Stimulated activated CD4-positive, alpha-beta T cell treated with anti-CD3 and anti-CD28 coated beads, Interleukin-15, amount 100 ng/mL, for 24 hours (primary cell): ENCODE measurements at regions not wholly inside any gene's neighbourhood (a gene's known extent, or its start where the extent isn't known, plus 50 kb on each side); places are given as distances from the start of the nearest gene placed in this dataset.

Source experiments
- DNase-seq: peaks from one replicate; pipeline ENCODE4 v3.0.0-alpha.2; 2020

GRCh38 chr19:28521614-28522544 is 691.1 kb downstream of the UQCRFS1 start:
- no peak for DNase-seq

- DNase-seq = no peak
Measured at GRCh38 chr19:28520998-28521568, 691.9 kb downstream of the UQCRFS1 start.

DNA sequence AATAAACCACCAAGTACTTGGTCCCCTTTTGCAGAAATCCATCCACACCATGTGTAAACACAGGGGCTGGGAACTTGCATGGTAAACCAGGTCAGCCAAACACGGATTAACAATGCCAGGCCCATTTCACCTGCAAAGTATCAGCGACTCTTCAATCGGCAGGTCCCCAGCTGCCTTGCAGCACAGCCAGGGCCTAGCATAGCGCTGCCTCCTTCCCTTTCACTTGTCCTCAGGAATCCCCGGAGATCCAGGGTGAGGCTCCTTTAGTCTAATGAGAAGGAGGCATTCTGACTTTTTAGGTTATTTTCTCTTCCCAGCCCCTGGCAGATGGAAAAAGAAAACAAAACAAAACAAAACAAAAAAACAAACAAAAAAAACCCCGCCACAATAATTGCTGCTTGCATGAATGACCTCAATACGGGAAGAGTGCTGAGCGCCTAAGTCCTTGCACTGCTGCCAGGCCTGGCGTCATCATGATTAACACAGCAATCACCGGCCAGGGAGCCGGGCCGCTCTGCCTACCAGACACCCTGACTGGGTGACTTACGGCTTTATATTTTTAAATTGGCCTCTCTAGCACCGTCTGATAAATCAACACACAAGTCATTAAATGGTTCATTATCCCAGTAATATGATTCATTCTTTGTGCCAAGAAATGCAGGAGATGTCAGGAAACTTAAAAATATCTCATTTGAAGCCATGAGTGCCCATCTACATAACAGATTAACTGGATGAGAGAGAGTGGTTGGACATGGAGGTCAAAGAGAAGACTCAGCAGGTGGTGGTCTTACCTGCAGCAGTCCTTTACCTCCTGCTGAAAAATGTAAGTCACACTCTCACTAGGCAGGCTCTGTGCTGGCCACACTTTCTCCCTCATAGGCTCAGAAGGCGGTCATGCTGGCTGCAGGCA is 692.7 kb downstream of the UQCRFS1 start:
- DNase-seq = no peak

DNA sequence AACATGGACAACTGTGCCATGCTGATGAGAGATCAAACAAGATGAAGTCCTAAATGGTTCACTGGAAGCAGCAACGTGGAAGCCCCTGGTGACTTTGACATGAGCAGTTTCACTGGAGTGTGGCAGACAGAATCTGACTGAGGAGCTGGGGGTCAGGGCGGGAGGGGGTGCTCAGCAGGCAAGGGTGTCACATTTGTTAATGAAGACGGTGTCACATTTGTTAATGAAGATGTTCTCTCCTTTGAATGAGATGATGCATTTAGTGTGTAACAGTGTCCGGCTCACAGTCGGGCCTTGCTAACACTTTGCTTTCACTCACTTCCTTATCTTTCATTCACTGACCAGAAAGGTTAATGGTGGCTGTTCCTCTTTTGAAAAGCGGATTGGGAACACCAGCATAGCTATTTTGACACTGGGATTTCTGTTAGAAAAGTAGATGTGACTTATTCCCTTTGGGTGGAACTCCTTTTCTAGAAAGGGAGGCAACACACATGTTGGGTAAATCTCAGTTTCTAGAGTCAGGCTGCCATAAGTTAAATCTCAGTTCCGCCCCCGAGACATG is 693.7 kb downstream of the UQCRFS1 start:
- DNase-seq = no peak

GRCh38 chr19:28516415-28516872 is 696.5 kb downstream of the UQCRFS1 start:
- DNase-seq = no peak

DNA sequence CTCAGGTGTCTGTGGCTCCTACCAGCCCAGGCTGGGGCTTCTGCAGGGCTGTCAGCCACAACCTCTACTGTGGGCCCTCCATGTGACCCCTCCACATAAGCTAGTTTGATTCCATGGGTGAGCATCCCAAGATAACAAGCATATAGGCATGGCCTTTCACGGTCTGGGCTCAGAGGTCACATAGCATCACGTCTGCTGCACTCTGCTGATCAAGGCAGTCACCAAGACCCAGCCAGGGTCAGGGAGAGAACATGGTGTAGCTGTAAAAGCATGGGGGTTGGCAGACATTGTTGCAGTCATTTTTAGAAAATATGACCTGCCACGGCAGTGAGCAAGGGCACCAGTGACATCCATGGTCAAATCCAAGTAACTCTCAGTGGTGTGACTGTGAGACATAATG is 698.8 kb downstream of the UQCRFS1 start:
- no peak for DNase-seq

- DNase-seq = no peak
Measured at GRCh38 chr19:28511655-28512054, 701.3 kb downstream of the UQCRFS1 start.

DNA sequence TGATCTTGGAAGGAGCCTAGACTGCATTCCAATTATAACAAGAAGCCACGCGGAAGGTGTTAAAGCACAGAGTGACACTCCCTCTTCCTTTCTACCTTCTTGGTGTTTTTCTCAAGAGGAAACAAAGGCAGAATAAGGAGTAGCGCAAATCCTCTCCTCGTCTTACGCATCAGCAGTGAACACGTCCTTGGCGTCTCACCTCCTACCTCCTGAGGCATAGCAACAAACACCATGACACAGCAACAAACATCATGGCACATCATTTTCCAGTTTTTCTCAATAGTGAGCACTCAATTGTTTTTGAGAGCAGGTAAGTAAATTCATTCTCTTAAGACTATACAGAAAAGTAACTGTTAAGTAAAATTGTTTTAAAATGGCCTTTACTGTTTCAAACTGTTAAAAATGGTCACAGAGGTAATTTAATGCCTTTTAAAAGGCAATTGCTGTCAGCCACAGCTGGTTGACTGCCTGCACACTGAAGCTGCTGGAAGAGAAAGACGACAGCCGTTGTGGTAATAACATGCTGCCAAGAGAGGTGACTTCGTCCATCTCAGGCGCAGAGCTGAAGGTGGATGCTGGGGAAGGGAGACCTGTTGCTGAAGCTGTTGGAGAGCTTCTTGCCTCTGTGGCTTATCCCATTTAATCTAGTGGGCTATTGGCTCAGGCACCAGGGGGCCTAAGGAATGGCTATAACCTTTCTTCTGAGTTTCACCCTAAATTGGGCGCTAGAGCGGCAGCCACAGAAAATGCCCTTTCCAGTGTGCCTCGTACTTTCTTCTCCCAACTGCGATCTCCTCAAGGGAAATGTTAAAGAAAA is 703.7 kb downstream of the UQCRFS1 start:
- no peak for DNase-seq

- DNase-seq = no peak
Measured at GRCh38 chr19:28508666-28509065, 704.3 kb downstream of the UQCRFS1 start.

- DNase-seq = no peak
Measured at GRCh38 chr19:28505933-28506332, 707.0 kb downstream of the UQCRFS1 start.

DNA sequence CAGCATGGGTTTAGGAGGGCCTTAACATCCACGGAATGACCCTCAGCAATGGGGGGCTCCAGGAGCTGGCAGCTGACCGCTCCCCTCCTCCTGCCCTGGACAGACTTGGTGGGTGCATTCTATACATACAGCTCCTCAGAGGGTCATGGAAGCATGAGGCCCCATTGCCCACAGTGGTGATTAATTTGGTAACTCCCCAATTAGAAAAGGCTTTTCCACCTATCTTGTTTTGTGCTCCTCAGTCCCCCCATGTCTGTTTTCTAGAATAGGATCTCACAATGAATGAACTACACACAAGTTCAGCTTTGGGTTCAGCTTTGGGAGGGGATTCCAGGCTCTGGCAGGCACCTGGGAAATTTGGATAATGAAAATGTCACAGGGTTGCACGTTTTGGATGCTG is 707.8 kb downstream of the UQCRFS1 start:
- no peak for DNase-seq

DNA sequence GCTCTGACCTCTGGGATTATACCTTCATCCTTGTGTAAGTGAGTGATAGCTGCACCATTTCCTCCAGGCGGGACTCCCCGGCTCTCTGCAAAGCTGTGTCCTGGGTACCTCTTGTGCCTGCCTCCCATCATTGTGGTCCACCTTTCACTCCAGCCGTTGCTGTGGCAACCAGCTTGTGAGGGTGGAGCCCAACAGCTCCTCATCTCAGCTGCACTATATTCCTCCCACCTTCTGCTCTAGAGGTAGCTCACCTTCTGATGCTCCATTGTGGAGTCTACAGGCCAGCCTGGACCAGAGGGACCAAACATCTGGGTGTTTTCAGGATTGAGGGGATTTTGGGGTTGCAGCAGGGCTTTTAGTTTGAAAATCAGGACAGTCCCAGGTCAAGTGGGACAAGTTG is 708.2 kb downstream of the UQCRFS1 start:
- DNase-seq = no peak

- DNase-seq = no peak
Measured at GRCh38 chr19:28504139-28504538, 708.8 kb downstream of the UQCRFS1 start.

- no peak for DNase-seq
Measured at GRCh38 chr19:28502879-28503734, 709.8 kb downstream of the UQCRFS1 start.

DNA sequence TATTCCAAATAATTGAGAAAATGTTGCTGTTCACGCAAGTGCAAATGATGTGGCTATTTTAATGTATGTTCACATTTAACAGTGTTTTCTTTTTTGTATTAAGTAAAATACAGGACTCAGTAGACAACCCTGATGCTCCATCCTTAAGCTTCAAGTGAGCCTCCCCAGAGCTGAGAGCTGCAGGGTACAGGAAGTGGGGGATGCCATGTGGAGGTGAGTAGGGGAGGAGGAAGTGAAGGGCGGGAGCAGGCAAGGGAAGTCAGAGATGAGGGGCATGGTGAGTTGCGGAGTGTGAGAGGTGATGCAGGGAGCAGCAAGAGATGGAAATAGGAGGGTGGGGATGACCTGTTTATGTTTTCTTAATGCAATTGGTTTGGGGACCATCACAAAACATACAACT is 711.0 kb downstream of the UQCRFS1 start:
- no peak for DNase-seq

- no peak for DNase-seq
Measured at GRCh38 chr19:28500982-28501630, 711.8 kb downstream of the UQCRFS1 start.

DNA sequence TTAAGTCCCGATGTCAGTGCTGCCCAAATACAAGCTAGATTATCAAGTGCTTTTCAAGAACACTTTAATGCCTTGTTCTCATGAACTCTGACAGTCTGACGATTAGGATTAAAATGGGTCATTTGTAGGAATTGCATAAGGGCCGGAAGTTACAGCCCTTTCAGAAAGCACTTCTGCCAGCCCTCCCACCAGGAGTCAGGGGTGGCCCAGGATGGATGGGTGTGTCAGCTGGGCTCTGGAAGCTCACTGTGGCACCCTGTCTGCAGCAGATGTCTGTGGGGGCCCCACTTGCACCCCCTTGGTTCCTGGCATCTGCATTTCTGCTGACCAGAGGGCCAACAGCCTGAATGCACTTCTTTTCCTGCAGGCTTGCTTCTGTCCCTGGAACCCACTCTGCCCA is 712.7 kb downstream of the UQCRFS1 start:
- no peak for DNase-seq

DNA sequence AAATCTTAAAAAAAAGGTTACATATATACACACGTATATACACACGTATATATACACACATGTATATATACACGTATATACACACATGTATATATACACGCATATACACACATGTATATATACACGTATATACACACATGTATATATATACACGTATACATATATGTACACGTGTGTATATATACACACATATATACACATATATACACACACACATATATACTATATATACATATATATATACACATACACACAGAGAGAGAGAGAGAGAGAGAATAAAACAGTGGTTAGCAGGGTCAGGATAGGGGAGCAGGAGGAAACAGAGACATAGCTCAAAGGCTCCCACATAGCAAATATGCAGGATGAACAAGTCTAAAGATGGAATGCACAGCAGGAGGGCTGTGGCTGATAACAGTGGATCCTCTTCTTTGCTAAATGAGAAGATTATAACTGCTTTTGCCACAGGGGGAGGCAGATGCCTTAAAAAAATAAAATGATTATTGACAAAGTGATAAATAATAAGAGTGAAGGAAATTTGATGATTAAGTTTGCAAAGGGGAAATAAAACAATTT is 714.5 kb downstream of the UQCRFS1 start:
- no peak for DNase-seq

- DNase-seq = no peak
Measured at GRCh38 chr19:28497887-28498286, 715.1 kb downstream of the UQCRFS1 start.

- no peak for DNase-seq
Measured at GRCh38 chr19:28497137-28497536, 715.8 kb downstream of the UQCRFS1 start.
